Natural killer cell (primary cell): ENCODE measurements at regions not wholly inside any gene's neighbourhood (a gene's known extent, or its start where the extent isn't known, plus 50 kb on each side); places are given as distances from the start of the nearest gene placed in this dataset.

Experiments used
- ATAC-seq, 3 donors: fragments of 150-1000 bp in 2 of 3; fragments of 200-7000 bp in 1 of 3; cut with Tn5 transposase; 1 replicate in 1 of 3; 2 replicates in 2 of 3; pipeline ENCODE4 v1.10.0; 2021; ENCODE audit warnings: mild to moderate bottlenecking in 2 of 3, moderate library complexity in 2 of 3
- DNase-seq, 2 donors: peaks; one replicate each; pipeline versions ENCODE4 v3.0.0 to v3.0.0-alpha.2; 2013 to 2021; ENCODE audit warnings: mixed read lengths in 1 of 2
- H3K27ac ChIP-seq: one replicate; pipeline ENCODE4 v1.5.1; 2013; ENCODE audit warnings: mild to moderate bottlenecking, low read length
- H3K27me3 ChIP-seq: one replicate; pipeline ENCODE4 v1.6.1; 2013; ENCODE audit warnings: low read length; ENCODE audit not compliant: control insufficient read depth, insufficient read depth
- H3K36me3 ChIP-seq: one replicate; pipeline ENCODE4 v1.6.1; 2013; ENCODE audit warnings: low read length; ENCODE audit not compliant: control insufficient read depth, insufficient read depth
- H3K4me1 ChIP-seq: one replicate; pipeline ENCODE4 v1.6.1; 2013; ENCODE audit warnings: low read length; ENCODE audit not compliant: control insufficient read depth, insufficient read depth
- H3K4me3 ChIP-seq: one replicate; pipeline ENCODE4 v1.5.1; 2013; ENCODE audit warnings: low read length
- H3K9me3 ChIP-seq: one replicate; pipeline ENCODE4 v1.6.1; 2013; ENCODE audit warnings: low read length; ENCODE audit not compliant: control insufficient read depth, insufficient read depth
- H3K27ac Mint-ChIP-seq, 2 donors: one replicate each; pipeline ENCODE4 v1.8.0; 2022; ENCODE audit warnings: mild to moderate bottlenecking in 2 of 2, mixed read lengths in 2 of 2, moderate library complexity in 1 of 2
- H3K27me3 Mint-ChIP-seq, 2 donors: one replicate each; pipeline ENCODE4 v1.8.0; 2022; ENCODE audit warnings: low read depth in 2 of 2, mixed read lengths in 2 of 2
- H3K36me3 Mint-ChIP-seq: one replicate; pipeline ENCODE4 v1.8.0; 2022; ENCODE audit warnings: mixed read lengths
- H3K4me1 Mint-ChIP-seq, 2 donors: one replicate each; pipeline ENCODE4 v1.8.0; 2022; ENCODE audit warnings: mixed read lengths in 2 of 2
- H3K4me3 Mint-ChIP-seq: one replicate; pipeline ENCODE4 v1.8.0; 2022; ENCODE audit warnings: mild to moderate bottlenecking, moderate library complexity, mixed read lengths
- H3K9me3 Mint-ChIP-seq, 2 donors: one replicate each; pipeline ENCODE4 v1.8.0; 2022; ENCODE audit warnings: mixed read lengths in 2 of 2
- WGBS: methylation state at CpG from one replicate; pipeline ENCODE4 v1.1.7; 2013; ENCODE audit warnings: missing lambda C conversion rate; ENCODE audit not compliant: insufficient coverage; 5-methylcytosine and 5-hydroxymethylcytosine counted together
- intact Hi-C: fragments of 100-400 bp; cut with micrococcal nuclease; formaldehyde crosslinking; loops from one replicate; pipeline ENCODE4 v1.14.2; 2022
- TF ChIP-seq, protein P1 (sequence below): fragments of 200-600 bp; IDR thresholded peaks from one replicate; pipeline ENCODE4 v1.8.0; 2022; ENCODE audit warnings: antibody characterized with exemption

DNA sequence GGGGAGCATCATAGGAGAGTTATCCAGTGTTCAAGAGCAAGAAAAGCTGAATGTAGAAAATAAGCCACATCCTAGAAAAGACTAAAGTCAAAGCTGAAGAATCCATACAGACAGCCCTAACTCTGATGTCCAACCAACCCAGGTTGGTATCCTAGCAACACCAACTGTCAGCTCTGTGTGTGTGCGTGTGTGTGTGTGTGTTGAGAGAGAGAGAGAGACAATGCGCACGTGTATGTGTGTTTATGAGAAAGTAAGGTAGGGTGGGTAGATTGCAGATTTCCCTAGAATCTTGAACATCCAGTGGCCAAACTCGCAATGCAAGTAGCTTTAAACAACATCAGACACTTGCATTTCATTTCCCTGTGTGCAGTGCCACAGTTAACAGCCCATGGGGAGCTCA, 274.9 kb downstream of the FAM181B start:
- intact Hi-C loops, result no loop called here
- no peaks in the 10 kb centered on the region for H3K27me3 Mint-ChIP-seq
- TF ChIP-seq, protein P1, sequence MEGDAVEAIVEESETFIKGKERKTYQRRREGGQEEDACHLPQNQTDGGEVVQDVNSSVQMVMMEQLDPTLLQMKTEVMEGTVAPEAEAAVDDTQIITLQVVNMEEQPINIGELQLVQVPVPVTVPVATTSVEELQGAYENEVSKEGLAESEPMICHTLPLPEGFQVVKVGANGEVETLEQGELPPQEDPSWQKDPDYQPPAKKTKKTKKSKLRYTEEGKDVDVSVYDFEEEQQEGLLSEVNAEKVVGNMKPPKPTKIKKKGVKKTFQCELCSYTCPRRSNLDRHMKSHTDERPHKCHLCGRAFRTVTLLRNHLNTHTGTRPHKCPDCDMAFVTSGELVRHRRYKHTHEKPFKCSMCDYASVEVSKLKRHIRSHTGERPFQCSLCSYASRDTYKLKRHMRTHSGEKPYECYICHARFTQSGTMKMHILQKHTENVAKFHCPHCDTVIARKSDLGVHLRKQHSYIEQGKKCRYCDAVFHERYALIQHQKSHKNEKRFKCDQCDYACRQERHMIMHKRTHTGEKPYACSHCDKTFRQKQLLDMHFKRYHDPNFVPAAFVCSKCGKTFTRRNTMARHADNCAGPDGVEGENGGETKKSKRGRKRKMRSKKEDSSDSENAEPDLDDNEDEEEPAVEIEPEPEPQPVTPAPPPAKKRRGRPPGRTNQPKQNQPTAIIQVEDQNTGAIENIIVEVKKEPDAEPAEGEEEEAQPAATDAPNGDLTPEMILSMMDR, result no peak
- H3K4me1 Mint-ChIP-seq, result no peaks in the 10 kb centered on the region
- no peak for ATAC-seq
- Histone ChIP-seq H3K27ac (no peak overlapping the region), H3K4me3 (no peak overlapping the region), H3K4me1 (no peaks in the 10 kb centered on the region), H3K27me3 (no peaks in the 10 kb centered on the region), H3K9me3 (no peaks in the 10 kb centered on the region), H3K36me3 (no peaks in the 10 kb centered on the region)
- no peak overlapping the region for H3K27ac Mint-ChIP-seq
- no peak overlapping the region for H3K4me3 Mint-ChIP-seq
- DNase-seq, result no peak
- H3K9me3 Mint-ChIP-seq, result peaks cover 0 to 6% of the 10 kb centered on the region in 2 donors
- no peaks in the 10 kb centered on the region for H3K36me3 Mint-ChIP-seq
- 27% methylated on average over 4 of the region's 4 CpGs for WGBS

DNA sequence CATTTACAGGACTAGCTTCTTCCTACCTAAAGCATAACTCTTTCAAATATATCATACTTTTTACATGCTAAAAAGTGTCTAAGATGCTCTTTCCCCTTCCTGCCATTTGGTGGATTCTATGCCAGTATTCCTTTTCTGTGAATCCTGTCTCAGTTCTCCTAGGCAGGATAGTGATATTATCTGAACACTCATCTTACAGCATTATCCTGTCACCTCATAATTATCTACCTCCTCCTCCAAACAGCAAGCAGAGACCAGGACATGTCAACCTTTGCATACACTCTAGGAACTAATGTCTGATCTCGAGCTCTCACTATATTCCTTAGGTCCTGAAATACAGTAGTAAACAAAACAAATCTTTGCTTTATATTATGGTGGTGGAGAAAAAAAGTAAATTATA, 275.5 kb downstream of the FAM181B start:
- DNase-seq, result no peak
- Mint-ChIP-seq H3K9me3 (peaks cover 0 to 8% of the 10 kb centered on the region in 2 donors), H3K36me3 (no peaks in the 10 kb centered on the region), H3K4me1 (no peaks in the 10 kb centered on the region), H3K27ac (no peak overlapping the region), H3K27me3 (no peaks in the 10 kb centered on the region), H3K4me3 (no peak overlapping the region)
- intact Hi-C loops, result no loop called here
- no CpG with 5 or more reads among the region's 1 CpG for WGBS
- no peak overlapping the region for H3K27ac ChIP-seq
- no peaks in the 10 kb centered on the region for H3K36me3 ChIP-seq
- no peaks in the 10 kb centered on the region for H3K4me1 ChIP-seq
- ATAC-seq, result no peak
- no peaks in the 10 kb centered on the region for H3K9me3 ChIP-seq
- no peaks in the 10 kb centered on the region for H3K27me3 ChIP-seq
- TF ChIP-seq, protein P1, result no peak
- H3K4me3 ChIP-seq, result no peak overlapping the region

DNA sequence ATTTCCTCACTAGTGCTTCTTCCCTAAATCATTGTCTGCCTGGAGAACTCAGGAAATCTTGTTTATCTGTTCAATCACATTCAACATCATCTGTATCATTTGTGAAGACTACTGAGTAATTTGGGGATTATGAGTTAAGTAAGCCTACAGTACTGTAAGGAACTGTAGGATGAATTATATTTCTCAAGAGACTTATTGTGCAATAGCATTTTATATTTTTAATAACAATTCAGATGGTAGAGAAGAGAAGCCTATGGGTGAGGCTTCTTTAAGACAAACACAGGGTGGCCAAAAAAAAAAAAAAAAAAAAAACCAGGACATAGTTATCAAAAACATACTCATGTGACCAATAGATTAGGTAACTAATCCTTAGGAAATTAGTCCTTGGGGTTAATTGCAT, 282.7 kb downstream of the FAM181B start:
- H3K27ac ChIP-seq, result no peak overlapping the region
- ATAC-seq, result no peak
- Mint-ChIP-seq H3K27me3 (no peaks in the 10 kb centered on the region), H3K9me3 (peaks cover 3 to 4% of the 10 kb centered on the region in 2 donors), H3K4me1 (no peaks in the 10 kb centered on the region), H3K4me3 (no peak overlapping the region), H3K27ac (no peak overlapping the region), H3K36me3 (no peaks in the 10 kb centered on the region)
- no peaks in the 10 kb centered on the region for H3K9me3 ChIP-seq
- no peak overlapping the region for H3K4me3 ChIP-seq
- no peak for DNase-seq
- intact Hi-C loops, result no loop called here
- no peaks in the 10 kb centered on the region for H3K36me3 ChIP-seq
- TF ChIP-seq, protein P1, result no peak
- no peaks in the 10 kb centered on the region for H3K27me3 ChIP-seq
- H3K4me1 ChIP-seq, result no peaks in the 10 kb centered on the region

DNA sequence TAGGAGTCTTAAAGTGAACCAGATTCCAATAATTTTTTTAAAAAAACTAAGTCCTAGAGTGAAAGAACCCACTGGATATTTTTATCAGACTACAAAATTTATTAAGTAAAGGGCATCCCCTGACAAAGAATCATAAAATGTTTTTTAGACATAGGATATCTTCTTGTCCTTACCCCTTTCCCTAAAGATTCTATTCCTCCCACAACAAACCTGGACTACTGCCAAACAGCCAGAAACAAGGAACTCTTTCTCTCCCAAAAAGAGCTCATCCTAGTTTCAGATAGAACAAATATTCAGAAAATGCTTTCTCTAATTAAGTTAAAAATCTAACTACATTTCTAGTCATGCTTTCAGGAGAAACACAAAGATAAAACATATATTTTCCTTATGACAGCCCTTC, 327.1 kb downstream of the FAM181B start:
- H3K4me1 ChIP-seq, result no peaks in the 10 kb centered on the region
- H3K27ac ChIP-seq, result no peak overlapping the region
- intact Hi-C loops, result no loop called here
- no peak for DNase-seq
- H3K36me3 ChIP-seq, result no peaks in the 10 kb centered on the region
- peaks cover 4% of the 10 kb centered on the region for H3K9me3 ChIP-seq
- no peaks in the 10 kb centered on the region for H3K27me3 Mint-ChIP-seq
- ATAC-seq, result no peak
- H3K4me3 ChIP-seq, result no peak overlapping the region
- no peaks in the 10 kb centered on the region for H3K4me1 Mint-ChIP-seq
- no peak overlapping the region for H3K27ac Mint-ChIP-seq
- H3K27me3 ChIP-seq, result no peaks in the 10 kb centered on the region
- no peak overlapping the region for H3K4me3 Mint-ChIP-seq
- peaks cover 10 to 22% of the 10 kb centered on the region in 2 donors for H3K9me3 Mint-ChIP-seq
- TF ChIP-seq, protein P1, result no peak
- peaks cover 8% of the 10 kb centered on the region for H3K36me3 Mint-ChIP-seq
